Renal pelvis (tissue), 1 donor: ENCODE measurements at regions not wholly inside any gene's neighbourhood (a gene's known extent, or its start where the extent isn't known, plus 50 kb on each side); places are given as distances from the start of the nearest gene placed in this dataset.
"Not testable (repeated sequence)": the region's sequence is repeated elsewhere in the genome, so short reads cannot be mapped to it uniquely, and the experiment has no call there.

Source experiments
- DNase-seq: peaks from one replicate; pipeline ENCODE4 v3.0.0-alpha.2; 2013

DNA sequence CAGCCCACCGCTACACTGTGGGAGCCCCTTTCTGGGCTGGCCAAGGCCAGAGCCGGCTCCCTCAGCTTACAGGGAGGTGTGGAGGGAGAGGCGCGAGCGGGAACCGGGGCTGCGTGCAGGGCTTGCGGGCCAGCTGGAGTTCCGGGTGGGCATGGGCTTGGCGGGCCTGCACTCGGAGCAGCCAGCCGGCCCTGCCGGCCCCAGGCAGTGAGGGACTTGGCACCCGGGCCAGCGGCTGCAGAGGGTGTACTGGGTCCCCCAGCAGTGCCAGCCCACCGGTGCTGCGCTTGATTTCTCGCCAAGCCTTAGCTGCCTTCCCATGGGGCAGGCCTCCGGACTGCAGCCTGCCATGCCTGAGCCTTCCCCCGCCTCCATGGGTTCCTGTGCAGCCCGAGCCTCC is 306.2 kb downstream of the PPP4R3C start:
- not testable (repeated sequence) for DNase-seq

DNA sequence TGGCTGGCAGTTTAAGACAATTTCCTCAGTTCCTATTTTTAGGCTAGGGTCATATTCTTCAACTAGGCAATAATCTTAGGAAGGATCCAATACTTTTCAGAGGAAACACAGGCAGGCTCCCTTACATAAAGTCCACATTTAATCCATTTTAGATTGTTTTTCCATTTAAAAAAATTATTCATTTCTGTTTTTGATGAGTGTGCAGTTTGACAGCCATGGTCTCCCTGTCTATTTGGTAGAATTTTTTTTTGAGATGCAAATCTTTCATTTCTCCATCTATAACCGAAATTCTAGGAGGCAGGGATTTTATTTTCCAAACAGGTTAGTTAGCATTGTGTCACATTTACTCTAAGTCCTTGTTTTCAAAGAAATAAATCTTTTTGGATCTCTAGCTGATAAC is 326.8 kb downstream of the PPP4R3C start:
- no peak for DNase-seq

DNA sequence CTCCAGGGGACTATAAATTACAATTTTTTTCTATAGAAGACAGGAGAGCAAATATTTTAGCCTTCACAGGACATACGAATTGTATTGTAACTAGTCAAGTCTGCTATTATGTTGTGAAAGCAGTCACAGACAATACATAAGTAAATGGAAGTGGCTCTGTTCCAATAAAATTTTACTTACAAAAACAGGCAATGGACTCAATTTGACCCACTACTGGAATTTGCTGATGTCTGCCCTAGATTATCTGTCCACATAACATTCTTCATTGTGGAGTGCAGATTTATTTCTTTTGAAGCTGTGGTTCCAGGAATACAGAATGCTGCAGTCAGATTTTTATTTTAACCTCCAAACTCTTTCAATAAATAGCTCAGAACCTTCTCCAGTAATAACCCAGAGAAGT is 330.3 kb downstream of the PPP4R3C start:
- DNase-seq: peak; percentile 40

DNA sequence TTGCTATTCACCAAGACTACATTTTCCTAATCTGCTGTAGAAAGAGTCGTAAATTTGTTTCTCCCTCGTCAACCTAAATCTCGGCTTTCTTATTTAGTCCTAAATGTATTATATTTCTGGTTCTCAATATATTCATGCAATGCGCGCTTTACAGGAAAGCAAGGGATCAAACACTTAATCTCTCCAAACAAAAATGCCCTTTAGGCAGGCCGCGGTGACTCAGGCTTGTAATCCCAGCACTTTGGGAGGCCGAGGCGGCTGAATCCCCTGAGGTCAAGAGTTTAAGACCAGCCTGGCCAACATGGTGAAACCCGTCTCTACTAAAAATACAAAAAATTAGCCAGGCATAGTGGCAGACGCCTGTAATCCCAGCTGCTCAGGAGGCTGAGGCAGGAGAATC is 376.0 kb downstream of the PPP4R3C start:
- not testable (repeated sequence) for DNase-seq

DNA sequence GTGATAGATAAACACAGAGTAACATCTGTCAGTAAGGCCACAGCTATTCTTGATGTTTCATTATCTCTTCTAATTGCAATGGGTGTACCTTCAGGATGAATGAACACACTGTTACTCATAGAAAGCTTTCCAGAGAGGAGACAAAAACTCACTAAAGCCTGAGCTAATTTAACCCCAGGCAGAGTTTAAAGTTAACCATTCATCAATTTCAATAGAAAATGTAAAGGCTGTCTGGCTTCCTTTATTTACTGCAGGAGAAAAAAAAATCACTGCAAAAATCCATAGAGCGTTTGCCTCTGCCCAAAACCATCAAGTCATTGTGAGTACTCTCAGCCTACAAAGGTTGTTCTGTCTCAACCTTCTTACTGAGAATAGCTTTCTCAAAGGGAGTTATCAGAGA is 376.9 kb downstream of the PPP4R3C start:
- DNase-seq: no peak

DNA sequence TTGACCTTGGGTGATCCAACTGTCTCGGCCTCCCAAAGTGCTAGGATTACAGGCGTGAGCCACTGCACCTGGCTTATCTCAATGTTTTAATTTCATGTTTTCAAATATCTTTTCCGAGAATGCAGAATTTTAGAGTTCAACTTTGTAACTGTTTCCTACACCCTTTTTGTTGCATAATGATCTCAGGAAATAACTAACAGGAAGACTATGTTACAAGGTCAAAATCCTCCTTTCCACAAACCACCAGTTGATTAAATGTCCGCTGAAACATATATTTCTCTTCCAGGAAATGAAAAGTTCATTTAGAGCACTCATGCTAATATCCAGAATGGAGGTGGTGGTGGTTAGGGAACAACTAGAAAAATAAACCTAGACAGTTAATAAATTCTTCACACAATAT is 377.8 kb downstream of the PPP4R3C start:
- DNase-seq: no peak

DNA sequence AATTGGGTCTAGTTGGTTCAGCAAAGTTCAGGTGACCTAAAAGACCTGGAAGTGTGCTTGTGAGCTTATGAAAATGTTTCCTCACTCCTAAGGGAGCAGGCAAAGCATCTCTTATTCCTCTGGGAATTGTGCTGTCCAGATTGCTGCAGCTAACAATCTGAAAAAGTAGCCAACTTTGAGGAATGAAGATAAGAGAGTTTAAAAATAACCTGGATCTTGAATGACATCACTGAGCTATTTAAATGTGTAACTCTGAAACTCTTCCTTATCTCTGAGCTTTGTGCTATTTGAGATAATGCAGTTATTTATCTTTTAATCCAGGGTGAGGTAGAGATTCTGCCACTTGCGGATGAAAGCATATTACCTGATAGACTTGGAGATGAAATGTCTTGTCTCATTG is 384.8 kb downstream of the PPP4R3C start:
- no peak for DNase-seq

DNA sequence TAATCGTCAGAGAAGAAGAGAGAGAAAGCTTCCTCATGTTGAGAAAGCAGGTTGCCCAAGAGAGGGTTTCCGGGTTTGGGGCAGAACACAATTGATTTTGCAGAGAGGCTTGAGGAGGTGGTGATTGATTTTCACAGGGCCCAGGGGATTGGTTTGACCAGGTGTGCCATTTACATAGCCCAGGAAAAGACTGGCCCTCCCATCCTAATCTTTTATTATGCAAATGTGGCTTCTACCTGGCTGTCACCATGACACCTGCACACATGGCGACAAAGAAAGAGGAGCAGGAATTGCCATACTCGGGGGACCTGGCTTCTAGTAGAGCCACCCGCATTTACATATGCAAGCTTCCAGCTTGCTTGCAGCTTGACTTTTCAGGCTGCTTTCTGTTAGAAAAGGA is 405.3 kb downstream of the PPP4R3C start:
- no peak for DNase-seq

DNA sequence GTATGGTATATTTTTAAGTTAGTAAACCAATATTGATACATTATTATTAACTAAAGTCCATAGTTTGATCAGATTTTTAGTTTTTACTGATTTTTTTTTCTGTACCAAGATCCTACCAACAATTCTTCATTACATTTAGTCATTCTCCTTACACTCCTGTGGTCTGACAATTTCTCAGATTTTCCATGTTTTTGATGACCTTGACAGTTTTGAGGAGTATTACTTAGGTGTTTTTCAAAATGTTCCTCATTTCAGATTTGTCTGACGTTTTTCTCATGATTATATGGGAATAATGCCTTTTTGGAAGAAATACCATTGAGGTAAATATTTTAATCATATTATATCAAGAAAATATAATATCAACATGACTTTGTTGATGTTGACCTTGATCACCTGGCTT is 423.8 kb downstream of the PPP4R3C start:
- DNase-seq: no peak

DNA sequence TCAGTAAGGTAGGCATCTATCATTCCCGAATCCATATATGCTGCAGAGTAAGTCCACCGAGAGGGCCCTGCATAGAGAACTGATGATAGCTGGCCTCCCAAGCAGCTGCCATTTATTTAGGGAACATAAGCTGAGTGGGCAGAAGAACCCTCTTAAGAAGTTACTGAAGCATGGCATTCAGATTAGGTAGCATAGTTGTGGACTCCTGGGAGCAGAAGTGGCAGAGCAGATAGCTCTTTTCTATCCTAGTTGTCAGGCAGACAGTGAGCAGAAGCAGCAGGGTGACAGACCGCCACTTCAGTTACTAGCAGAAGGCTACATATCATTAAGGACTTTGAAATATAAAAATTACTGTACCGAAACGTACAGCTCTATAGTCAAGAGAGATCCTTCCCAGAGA is 454.7 kb downstream of the PPP4R3C start:
- no peak for DNase-seq

DNA sequence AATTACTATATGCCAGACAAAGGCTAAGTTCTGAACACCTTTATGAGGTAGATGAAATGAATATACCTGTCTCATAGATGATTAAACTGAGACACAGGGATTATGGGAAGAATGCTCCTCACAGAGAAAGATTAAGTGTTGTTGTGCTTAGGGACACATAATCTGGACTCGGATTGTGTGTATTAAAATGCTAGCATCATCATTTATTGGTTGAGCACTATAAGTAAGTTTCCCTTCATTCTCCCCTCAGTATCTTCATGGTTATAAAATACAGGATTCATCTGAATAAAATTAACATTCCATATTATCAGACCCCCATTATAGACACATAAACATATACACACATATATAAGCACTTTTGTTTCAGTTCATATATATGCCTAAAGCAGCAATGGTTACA is 463.5 kb downstream of the PPP4R3C start:
- no peak for DNase-seq

DNA sequence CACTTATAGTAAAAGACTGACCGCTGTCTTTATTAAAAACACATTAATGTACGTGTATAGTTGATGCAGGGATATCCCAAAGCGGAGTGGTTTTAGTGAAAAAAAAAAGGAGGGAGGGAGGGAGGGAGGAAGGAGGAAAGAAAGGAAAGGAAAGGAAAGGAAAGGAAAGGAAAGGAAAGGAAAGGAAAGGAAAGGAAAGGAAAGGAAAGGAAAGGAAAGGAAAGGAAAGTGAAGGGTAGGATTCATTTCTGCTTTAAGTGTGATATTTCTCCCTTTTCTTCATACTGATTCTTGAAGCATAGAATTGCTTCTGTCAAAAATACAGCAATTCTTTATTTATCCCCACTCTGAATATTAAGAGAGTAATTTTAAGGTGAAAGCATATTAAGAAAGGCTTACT is 504.9 kb downstream of the PPP4R3C start:
- no peak for DNase-seq

DNA sequence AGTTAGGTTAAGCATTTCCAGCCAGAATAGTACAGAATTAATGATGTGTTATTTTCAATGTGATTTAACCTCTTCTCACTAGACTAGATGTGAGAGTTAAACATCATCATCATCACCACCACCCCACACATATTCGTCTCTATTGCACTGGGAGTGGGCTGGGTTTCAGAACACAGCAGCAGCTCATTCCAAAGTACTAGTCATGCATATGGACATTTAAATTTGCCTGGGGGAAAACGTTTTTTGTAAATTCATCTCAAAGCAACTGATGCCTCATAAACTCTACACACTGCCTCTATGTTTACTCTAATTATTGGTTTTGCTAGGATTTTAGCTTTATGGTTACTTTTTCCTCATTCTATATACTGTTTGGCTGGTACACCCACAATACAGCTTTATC is 509.1 kb downstream of the PPP4R3C start:
- no peak for DNase-seq

DNA sequence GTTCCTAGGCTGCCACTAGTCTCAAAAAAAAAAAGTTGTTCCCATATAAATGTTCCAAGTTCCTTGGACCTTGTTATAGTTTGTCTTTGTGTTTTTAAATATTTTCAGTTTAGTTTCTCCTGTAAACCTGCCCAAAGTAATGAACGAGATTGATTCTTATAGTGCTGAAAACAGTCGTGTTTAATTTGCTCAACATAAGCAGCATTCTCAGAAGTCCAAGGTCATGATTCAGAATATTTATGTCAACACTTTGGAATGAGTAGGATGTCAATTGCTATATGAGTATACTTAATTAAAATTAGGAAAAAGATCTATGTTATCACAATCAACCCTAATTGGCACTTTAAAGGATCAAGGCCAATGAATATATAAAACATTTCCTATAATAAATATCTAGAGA is 510.9 kb downstream of the PPP4R3C start:
- no peak for DNase-seq

DNA sequence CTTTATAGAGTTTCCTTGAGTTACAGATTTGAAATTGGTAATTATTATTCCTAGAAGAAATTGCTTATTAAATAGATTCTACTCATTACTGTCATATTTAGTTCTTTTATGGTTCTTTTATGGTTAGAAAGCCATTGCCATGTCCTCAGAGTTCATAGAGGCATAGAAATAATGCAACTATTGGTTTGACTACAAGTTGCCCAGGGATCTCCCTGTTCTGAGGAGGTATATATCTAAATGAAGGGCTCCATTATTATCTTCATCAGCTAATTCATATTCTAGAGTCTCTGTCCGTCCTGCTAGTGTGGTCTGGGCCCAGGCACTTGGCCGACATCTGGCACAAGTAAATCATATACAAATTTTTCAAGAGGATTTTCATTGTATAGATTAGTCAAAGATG is 535.7 kb downstream of the PPP4R3C start:
- DNase-seq: no peak

DNA sequence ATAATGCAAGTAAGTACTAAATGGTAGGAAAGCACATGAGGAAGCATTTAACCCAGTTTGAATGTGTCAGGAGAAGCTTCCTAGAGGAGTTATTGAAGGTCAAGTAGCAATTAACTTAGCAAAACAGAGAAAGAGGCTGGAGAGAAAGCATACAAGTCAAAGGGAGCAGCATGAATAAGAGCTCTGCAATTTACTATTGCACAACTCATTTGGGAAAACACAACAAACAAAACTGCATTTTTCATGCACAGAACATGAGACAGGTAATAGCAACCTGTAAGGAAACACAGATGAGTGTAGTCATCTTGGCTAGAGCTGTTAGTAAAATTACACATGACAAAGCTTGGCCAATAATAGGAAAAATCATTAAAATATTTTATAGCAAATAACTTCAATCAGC is 538.1 kb downstream of the PPP4R3C start:
- DNase-seq: no peak

DNA sequence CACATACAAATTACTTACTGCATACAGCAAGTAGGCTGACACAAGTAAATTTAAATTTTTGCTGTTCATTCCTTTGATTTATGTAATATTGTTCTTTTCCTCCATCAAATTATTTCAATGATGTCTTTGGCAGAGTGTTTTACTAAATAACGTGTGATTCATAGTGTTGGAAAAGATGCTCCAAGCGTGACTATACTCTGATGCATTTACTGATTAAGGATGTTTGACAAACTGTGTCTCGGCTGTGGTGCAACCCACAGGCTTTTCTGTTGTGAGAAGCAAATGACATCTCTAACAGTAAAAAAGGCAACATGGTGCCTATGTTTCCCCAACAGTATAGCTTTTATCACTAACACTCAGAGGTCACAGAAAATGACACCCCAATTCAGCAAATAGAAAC is 540.9 kb downstream of the PPP4R3C start:
- DNase-seq: no peak

DNA sequence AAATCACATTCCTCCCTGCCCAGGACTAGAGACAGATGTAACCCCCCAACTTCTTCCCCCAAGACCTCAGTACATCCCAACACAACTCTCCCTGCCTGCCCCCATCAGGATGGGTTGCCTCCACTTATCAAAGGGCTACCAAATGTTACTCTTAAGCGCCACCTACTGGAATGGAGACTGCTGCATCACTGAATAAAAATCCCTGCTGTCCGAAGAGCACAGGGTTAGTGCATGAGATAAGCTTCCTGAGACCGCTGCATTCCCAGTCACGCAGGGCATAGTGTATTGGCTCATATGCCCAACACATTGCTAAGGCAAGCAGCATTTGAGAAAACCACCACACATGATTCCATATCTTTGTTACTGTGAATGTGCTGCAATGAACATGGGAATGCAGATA is 544.5 kb downstream of the PPP4R3C start:
- DNase-seq: no peak

DNA sequence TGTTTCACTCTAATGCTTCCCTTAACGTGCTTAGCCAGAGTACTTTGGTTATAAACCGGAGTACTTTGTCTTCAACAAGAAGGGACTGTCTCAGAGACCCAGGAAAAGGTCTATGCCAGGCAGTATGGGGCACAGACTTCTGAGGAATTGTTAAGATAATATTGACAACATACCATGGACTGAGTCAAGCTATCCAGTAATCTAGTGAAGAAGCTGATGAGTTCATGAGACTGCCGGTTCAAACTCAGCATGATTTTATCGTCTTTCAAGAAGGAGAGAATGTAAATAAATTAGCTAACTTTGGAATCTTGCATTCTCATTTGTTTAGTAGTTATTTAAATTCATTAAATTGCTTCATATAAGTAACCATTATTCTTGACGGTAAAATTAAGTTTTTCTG is 546.1 kb downstream of the PPP4R3C start:
- no peak for DNase-seq

DNA sequence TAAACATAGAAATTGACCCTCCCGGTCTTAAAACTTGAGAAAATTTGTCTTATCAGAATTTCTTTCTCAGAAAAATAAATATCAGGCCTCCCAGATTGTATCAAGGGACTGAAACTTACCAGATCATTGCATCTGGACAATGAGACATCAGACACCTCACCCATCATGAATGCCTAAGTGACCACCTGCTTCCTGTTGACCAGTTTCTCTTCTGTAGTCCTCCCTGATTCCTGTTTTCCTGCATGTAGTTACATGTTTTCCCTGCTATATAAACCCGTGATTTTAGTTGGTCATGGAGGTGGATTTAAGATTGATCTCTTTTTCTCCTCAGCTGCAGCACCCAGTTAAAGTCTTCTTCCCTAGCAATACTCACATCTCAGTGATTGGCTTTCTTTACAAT is 548.1 kb downstream of the PPP4R3C start:
- no peak for DNase-seq

DNA sequence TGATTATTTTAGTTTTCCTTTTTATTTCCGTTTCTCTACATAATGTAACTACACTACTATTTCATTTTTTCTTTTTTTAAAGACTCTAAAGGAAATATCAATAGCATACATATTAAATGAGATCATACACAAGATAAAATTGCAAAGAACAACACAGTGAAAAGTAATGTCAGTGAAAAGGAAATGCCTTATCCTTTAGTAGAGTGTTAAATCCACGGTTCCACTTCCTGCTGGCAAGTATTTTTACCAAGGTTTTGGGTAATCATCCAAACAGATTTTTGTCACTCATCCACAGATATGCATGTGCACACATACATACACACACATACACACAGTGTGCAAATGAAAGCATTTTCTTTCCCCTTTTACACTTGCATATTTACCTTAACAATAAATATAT is 548.9 kb downstream of the PPP4R3C start:
- no peak for DNase-seq

DNA sequence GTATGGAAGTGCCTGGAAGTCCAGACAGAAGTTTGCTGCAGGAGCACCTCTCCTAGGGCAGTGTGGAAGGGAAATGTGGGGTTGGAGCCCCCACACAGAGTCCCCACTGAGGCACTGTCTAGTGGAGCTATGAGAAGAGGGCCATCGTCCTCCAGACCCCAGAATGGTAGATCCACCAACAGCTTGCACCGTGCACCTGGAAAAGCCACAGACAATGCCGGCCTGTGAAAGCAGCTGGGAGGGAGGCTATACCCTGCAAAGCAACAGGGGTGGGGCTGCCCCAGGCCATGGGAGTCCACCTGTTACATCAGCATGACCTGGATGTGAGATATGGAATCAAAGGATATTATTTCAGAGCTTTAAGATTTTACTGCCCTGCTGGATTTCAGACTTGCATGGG is 551.4 kb downstream of the PPP4R3C start:
- not testable (repeated sequence) for DNase-seq

DNA sequence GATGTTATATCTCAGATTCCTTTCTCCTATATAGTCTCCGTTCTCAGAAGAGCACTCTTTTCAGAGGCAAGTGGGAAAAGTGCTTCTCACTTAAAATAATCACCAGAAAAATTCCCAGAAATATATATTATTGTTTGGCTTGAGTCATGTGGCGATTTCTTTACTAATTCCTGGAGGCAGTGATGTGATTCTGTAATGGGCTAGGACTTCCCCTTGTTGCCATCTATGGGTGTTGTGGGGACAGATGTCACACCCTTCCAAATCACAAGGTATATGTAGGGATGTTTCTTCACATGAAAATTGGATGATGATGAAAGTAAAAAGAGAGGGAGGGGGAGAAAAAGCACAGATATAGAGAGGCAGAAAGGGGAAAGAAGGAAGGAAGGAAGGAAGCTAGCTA is 553.4 kb downstream of the PPP4R3C start:
- no peak for DNase-seq

DNA sequence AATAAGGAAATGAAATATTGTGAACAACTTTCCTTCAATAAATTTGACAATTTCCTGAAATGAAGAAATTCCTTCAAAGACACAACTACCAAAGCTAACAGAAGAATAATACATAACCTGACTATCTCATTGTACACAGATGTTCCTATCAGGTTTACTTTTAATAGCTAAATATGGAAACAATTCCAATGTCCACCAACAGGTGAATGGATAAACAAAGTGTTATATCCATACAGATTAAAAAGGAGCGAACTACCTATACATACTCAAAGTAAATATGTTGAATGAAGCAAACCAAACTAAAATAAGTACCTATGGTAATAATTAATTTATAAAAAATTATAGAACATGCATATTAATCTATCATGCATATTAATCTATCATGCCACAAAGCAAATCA is 554.9 kb downstream of the PPP4R3C start:
- no peak for DNase-seq

DNA sequence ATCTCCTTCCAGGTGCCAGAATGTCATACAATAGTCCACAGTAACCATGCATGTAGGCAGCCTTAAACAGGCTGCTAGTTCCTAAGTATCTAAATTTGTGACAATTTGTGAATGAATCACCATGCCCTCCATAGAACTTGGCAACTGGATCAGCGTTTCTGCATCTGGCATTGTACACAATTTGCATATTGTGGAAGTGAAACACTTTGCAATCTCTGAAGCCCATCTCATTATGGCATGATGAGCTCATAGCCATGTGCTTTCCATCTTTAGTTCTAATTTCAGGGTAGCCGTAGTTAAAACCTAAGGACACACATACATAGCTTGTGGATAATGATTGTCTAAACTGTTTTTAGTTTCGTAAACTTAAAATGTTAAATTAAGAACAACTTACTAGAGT is 573.6 kb downstream of the PPP4R3C start:
- no peak for DNase-seq
